HG03558 (cell line): ENCODE measurements at regions not wholly inside any gene's neighbourhood (a gene's known extent, or its start where the extent isn't known, plus 50 kb on each side); places are given as distances from the start of the nearest gene placed in this dataset.
"Not testable (repeated sequence)": the region's sequence is repeated elsewhere in the genome, so short reads cannot be mapped to it uniquely, and the experiment has no call there.

ENCODE experiments used
- ATAC-seq: cut with Tn5 transposase; IDR thresholded peaks from one replicate; pipeline ENCODE4 v1.9.1; 2021; ENCODE audit warnings: moderate number of reproducible peaks; ENCODE audit not compliant: unreplicated experiment; ENCODE audit errors: extremely low read depth

- ATAC-seq: no peak
Measured at GRCh38 chr12:23139026-23139425, 514.1 kb downstream of the ETNK1 start.

GRCh38 chr12:23140710-23141109 lies 515.7 kb downstream of the ETNK1 start:
- ATAC-seq: no peak

- no peak for ATAC-seq
Measured at GRCh38 chr12:23141335-23141734, 516.4 kb downstream of the ETNK1 start.

GRCh38 chr12:23146070-23146469 lies 521.1 kb downstream of the ETNK1 start:
- ATAC-seq: not testable (repeated sequence)

GRCh38 chr12:23168459-23168858 lies 543.5 kb downstream of the ETNK1 start:
- no peak for ATAC-seq

GRCh38 chr12:23169012-23169695 lies 544.2 kb downstream of the ETNK1 start:
- no peak for ATAC-seq

GRCh38 chr12:23169696-23170013 lies 544.7 kb downstream of the ETNK1 start:
- no peak for ATAC-seq

- no peak for ATAC-seq
Measured at GRCh38 chr12:23174917-23175316, 549.9 kb downstream of the ETNK1 start.

- no peak for ATAC-seq
Measured at GRCh38 chr12:23185346-23185745, 560.4 kb downstream of the ETNK1 start.

GRCh38 chr12:23186950-23187349 lies 562.0 kb downstream of the ETNK1 start:
- no peak for ATAC-seq

- no peak for ATAC-seq
Measured at GRCh38 chr12:23193552-23193951, 568.6 kb downstream of the ETNK1 start.

- no peak for ATAC-seq
Measured at GRCh38 chr12:23197266-23197665, 572.3 kb downstream of the ETNK1 start.

- no peak for ATAC-seq
Measured at GRCh38 chr12:23202728-23203127, 577.8 kb downstream of the ETNK1 start.

GRCh38 chr12:23204933-23205778 lies 580.2 kb downstream of the ETNK1 start:
- ATAC-seq: peak; percentile 77

GRCh38 chr12:23209793-23210192 lies 584.8 kb downstream of the ETNK1 start:
- no peak for ATAC-seq

GRCh38 chr12:23210573-23210972 lies 585.6 kb downstream of the ETNK1 start:
- no peak for ATAC-seq

GRCh38 chr12:23211384-23212320 lies 586.7 kb downstream of the ETNK1 start:
- no peak for ATAC-seq

GRCh38 chr12:23217158-23217557 lies 592.2 kb downstream of the ETNK1 start:
- ATAC-seq: no peak

- no peak for ATAC-seq
Measured at GRCh38 chr12:23217667-23218066, 592.7 kb downstream of the ETNK1 start.

- ATAC-seq: no peak
Measured at GRCh38 chr12:23221066-23221465, 596.1 kb downstream of the ETNK1 start.

GRCh38 chr12:23221926-23222325 lies 597.0 kb downstream of the ETNK1 start:
- ATAC-seq: no peak
